IMR-90 (cell line): ENCODE measurements at regions not wholly inside any gene's neighbourhood (a gene's known extent, or its start where the extent isn't known, plus 50 kb on each side); places are given as distances from the start of the nearest gene placed in this dataset.

Source experiments
- ATAC-seq: fragments of 200-7000 bp; cut with Tn5 transposase; 2 replicates; pipeline ENCODE4 v1.9.1; 2020; ENCODE audit warnings: low read depth, mild to moderate bottlenecking, moderate library complexity
- BruUV-seq: library from RNA; stranded (reverse); fragments of 400-500 nt; replicated peaks from 2 replicates; lab custom pipeline; 2021; lab: Mats Ljungman, UMichigan
- CTCF ChIA-PET: fragments of 300-600 bp; formaldehyde crosslinking; extraction: SDS; loops from one replicate; lab custom pipeline; 2021; ENCODE audit warnings: antibody characterized with exemption; lab: Yijun Ruan, JAX
- POLR2A ChIA-PET: fragments of 300-600 bp; sonication (Branson Sonifier 250); formaldehyde crosslinking; loops from one replicate; lab custom pipeline; 2022; ENCODE audit warnings: antibody characterized with exemption; ENCODE audit not compliant: unreplicated experiment; lab: Charles Lee
- DNase-seq: peaks from one replicate; pipeline ENCODE4 v3.0.0; 2013
- H2AFZ ChIP-seq: replicated peaks from 2 replicates; pipeline ENCODE3; 2013; ENCODE audit warnings: low read length, mild to moderate bottlenecking; ENCODE audit not compliant: poor library complexity
- H2AK5ac ChIP-seq: 2 replicates; pipeline ENCODE4 v1.6.1; 2013; ENCODE audit warnings: low read depth, low read length, inconsistent platforms
- H2AK9ac ChIP-seq: replicated peaks from 2 replicates; pipeline ENCODE3; 2013; ENCODE audit warnings: mild to moderate bottlenecking, low read depth, low read length, moderate library complexity; ENCODE audit not compliant: poor library complexity
- H2BK120ac ChIP-seq: 2 replicates; pipeline ENCODE4 v1.6.1; 2013; ENCODE audit warnings: low read depth, low read length, inconsistent platforms
- H2BK15ac ChIP-seq: 3 replicates; pipeline ENCODE4 v1.6.1; 2013; ENCODE audit warnings: low read depth, low read length, inconsistent platforms
- H2BK20ac ChIP-seq: 2 replicates; pipeline ENCODE4 v1.6.1; 2013; ENCODE audit warnings: low read depth, mild to moderate bottlenecking, inconsistent platforms, low read length, moderate library complexity
- H2BK5ac ChIP-seq: 2 replicates; pipeline ENCODE4 v1.6.1; 2013; ENCODE audit warnings: mild to moderate bottlenecking, low read depth, low read length, inconsistent platforms; ENCODE audit not compliant: poor library complexity, severe bottlenecking
- H3K14ac ChIP-seq: replicated peaks from 2 replicates; pipeline ENCODE4 v1.6.1; 2013; ENCODE audit warnings: low read depth, low read length, inconsistent platforms
- H3K18ac ChIP-seq: 2 replicates; pipeline ENCODE4 v1.6.1; 2013; ENCODE audit warnings: low read depth, low read length, control low read depth
- H3K23ac ChIP-seq: 2 replicates; pipeline ENCODE4 v1.6.1; 2013; ENCODE audit warnings: low read depth, low read length, inconsistent platforms
- H3K27ac ChIP-seq: 2 replicates; pipeline ENCODE4 v1.5.1; 2013; ENCODE audit warnings: mild to moderate bottlenecking, control low read depth, low read length; ENCODE audit not compliant: insufficient read depth
- H3K27me3 ChIP-seq: 2 replicates; pipeline ENCODE4 v1.6.1; 2013; ENCODE audit warnings: low read length; ENCODE audit not compliant: control insufficient read depth, insufficient read depth
- H3K36me3 ChIP-seq: 2 replicates; pipeline ENCODE4 v1.6.1; 2013; ENCODE audit warnings: low read length, mixed read lengths; ENCODE audit not compliant: control insufficient read depth, insufficient read depth
- H3K4ac ChIP-seq: 2 replicates; pipeline ENCODE4 v1.6.1; 2013; ENCODE audit warnings: low read depth, low read length, inconsistent platforms
- H3K4me1 ChIP-seq: 2 replicates; pipeline ENCODE4 v1.6.1; 2013; ENCODE audit warnings: low read length, mixed read lengths; ENCODE audit not compliant: control insufficient read depth, insufficient read depth
- H3K4me2 ChIP-seq: 2 replicates; pipeline ENCODE4 v1.6.1; 2013; ENCODE audit warnings: low read depth, mild to moderate bottlenecking, control low read depth, low read length, moderate library complexity
- H3K4me3 ChIP-seq: 2 replicates; pipeline ENCODE4 v1.5.1; 2013; ENCODE audit warnings: low read depth, mild to moderate bottlenecking, control low read depth, low read length, moderate library complexity; ENCODE audit not compliant: insufficient read depth
- H3K56ac ChIP-seq: 2 replicates; pipeline ENCODE4 v1.6.1; 2013; ENCODE audit warnings: low read length, inconsistent platforms; ENCODE audit not compliant: insufficient read depth; ENCODE audit errors: extremely low read depth
- H3K79me1 ChIP-seq, 2 experiments: 2 replicates each; pipeline ENCODE4 v1.6.1; 2013; ENCODE audit warnings: low read length in 2 of 2, inconsistent platforms in 1 of 2, low read depth in 1 of 2
- H3K9ac ChIP-seq: 2 replicates; pipeline ENCODE4 v1.6.1; 2013; ENCODE audit warnings: low read depth, low read length, control low read depth
- H3K9me1 ChIP-seq: 2 replicates; pipeline ENCODE4 v1.6.1; 2013; ENCODE audit warnings: low read length, inconsistent platforms; ENCODE audit not compliant: insufficient read depth
- H3K9me3 ChIP-seq: 2 replicates; pipeline ENCODE4 v1.6.1; 2013; ENCODE audit warnings: low read length; ENCODE audit not compliant: control insufficient read depth, insufficient read depth
- H4K20me1 ChIP-seq: 2 replicates; pipeline ENCODE4 v1.6.1; 2013; ENCODE audit warnings: low read length, inconsistent platforms; ENCODE audit not compliant: insufficient read depth
- H4K5ac ChIP-seq: 2 replicates; pipeline ENCODE4 v1.6.1; 2013; ENCODE audit warnings: mild to moderate bottlenecking, low read depth, low read length, control low read depth
- H4K8ac ChIP-seq, 2 experiments: 2 replicates each; pipeline ENCODE4 v1.6.1; 2013; ENCODE audit warnings: low read depth in 2 of 2, low read length in 2 of 2, control low read depth in 1 of 2, inconsistent platforms in 1 of 2
- H4K91ac ChIP-seq: 2 replicates; pipeline ENCODE4 v1.6.1; 2013; ENCODE audit warnings: low read depth, low read length, inconsistent platforms; ENCODE audit not compliant: insufficient read depth
- BHLHE40 ChIP-seq: fragments of 150-350 bp; IDR thresholded peaks from 2 replicates; pipeline ENCODE4 v1.6.1; 2016; ENCODE audit warnings: mild to moderate bottlenecking, low read depth, low read length
- CEBPB ChIP-seq: IDR thresholded peaks from 2 replicates; pipeline ENCODE4 v1.6.1; 2012; ENCODE audit warnings: low read depth, low read length, improper control_type of control experiment
- MAFK ChIP-seq: IDR thresholded peaks from 2 replicates; pipeline ENCODE4 v1.6.1; 2012; ENCODE audit warnings: low read depth, low read length, improper control_type of control experiment
- MAZ ChIP-seq: IDR thresholded peaks from 2 replicates; pipeline ENCODE4 v1.6.1; 2012; ENCODE audit warnings: low read depth, mild to moderate bottlenecking, low read length, improper control_type of control experiment, moderate library complexity, borderline replicate concordance
- MXI1 ChIP-seq: IDR thresholded peaks from 2 replicates; pipeline ENCODE4 v1.6.1; 2012; ENCODE audit warnings: low read depth, mild to moderate bottlenecking, low read length, moderate library complexity, borderline replicate concordance
- NFE2L2 ChIP-seq: fragments of 150-350 bp; IDR thresholded peaks from 2 replicates; pipeline ENCODE4 v1.6.1; 2016; ENCODE audit warnings: low read depth, mild to moderate bottlenecking, low read length
- POLR2A ChIP-seq: IDR thresholded peaks from 2 replicates; pipeline ENCODE4 v1.6.1; 2012; ENCODE audit warnings: mild to moderate bottlenecking, low read depth, low read length
- RAD21 ChIP-seq: IDR thresholded peaks from 2 replicates; pipeline ENCODE4 v1.6.1; 2012; ENCODE audit warnings: low read length, improper control_type of control experiment
- SMC3 ChIP-seq: fragments of 150-350 bp; IDR thresholded peaks from 2 replicates; pipeline ENCODE4 v1.6.1; 2016; ENCODE audit warnings: low read depth, mild to moderate bottlenecking, antibody characterized with exemption, low read length, moderate library complexity
- USF2 ChIP-seq: fragments of 150-350 bp; IDR thresholded peaks from 2 replicates; pipeline ENCODE4 v1.6.1; 2017; ENCODE audit warnings: mild to moderate bottlenecking, antibody characterized with exemption, low read length, low read depth
- WGBS, 2 experiments: methylation state at CpG; one replicate each; pipeline versions ENCODE4 v1.1.5 to v1.1.7; 2013; ENCODE audit warnings: missing lambda C conversion rate in 2 of 2; ENCODE audit not compliant: insufficient read length in 1 of 2; ENCODE audit errors: extremely low coverage in 2 of 2; 5-methylcytosine and 5-hydroxymethylcytosine counted together
- dilution Hi-C: fragments of 300-500 bp; cut with HindIII; formaldehyde crosslinking; loops from one replicate; pipeline ENCODE4 v1.14.3; 2018; ENCODE audit warnings: low sequenced_read_pairs; ENCODE audit not compliant: unreplicated experiment
- in situ Hi-C: fragments of 300-500 bp; cut with MboI; formaldehyde crosslinking; loops from 3 replicates; pipeline ENCODE4 v1.14.3; 2019; ENCODE audit warnings: low sequenced_read_pairs, inconsistent platforms, mixed read lengths
- intact Hi-C: fragments of 100-400 bp; cut with micrococcal nuclease; formaldehyde crosslinking; loops from 2 replicates; pipeline ENCODE4 v1.10.0; 2022
- TF ChIP-seq, protein P1 (sequence below): fragments of 150-350 bp; IDR thresholded peaks from 2 replicates; pipeline ENCODE4 v1.6.1; 2016; ENCODE audit warnings: low read depth, mild to moderate bottlenecking, low read length, moderate library complexity, borderline replicate concordance

- no peak overlapping the region for H2AK5ac ChIP-seq
- no peak overlapping the region for H3K56ac ChIP-seq
- no peak overlapping the region for H3K4me3 ChIP-seq
- no peak overlapping the region for H3K9ac ChIP-seq
- H4K91ac ChIP-seq: no peak overlapping the region
- H4K8ac ChIP-seq: no peak overlapping the region
- WGBS, 2 experiments: no CpG with 5 or more reads among the region's 1 CpG
- H2BK15ac ChIP-seq: no peak overlapping the region
- H3K4me1 ChIP-seq: no peaks in the 10 kb centered on the region
- H3K4ac ChIP-seq: no peak overlapping the region
- dilution Hi-C loops: no loop called here
- no peak overlapping the region for H2BK120ac ChIP-seq
- DNase-seq (no peak), ATAC-seq (no peak)
- no peaks in the 10 kb centered on the region for H3K36me3 ChIP-seq
- H3K79me1 ChIP-seq: no peaks in the 10 kb centered on the region
- no peaks in the 10 kb centered on the region for H3K9me1 ChIP-seq
- POLR2A ChIA-PET: no interaction called here
- no TSS peak for BruUV-seq
- no peak overlapping the region for H2BK20ac ChIP-seq
- no peaks in the 10 kb centered on the region for H4K20me1 ChIP-seq
- no peaks in the 10 kb centered on the region for H3K27me3 ChIP-seq
- in situ Hi-C loops: no loop called here
- H3K9me3 ChIP-seq: no peaks in the 10 kb centered on the region
- intact Hi-C loops: no loop called here
- no peak overlapping the region for H3K4me2 ChIP-seq
- no peak overlapping the region for H3K23ac ChIP-seq
- H3K27ac ChIP-seq: no peak overlapping the region
- no peak for TF ChIP-seq POLR2A
- no peak for TF ChIP-seq CEBPB
- TF ChIP-seq, protein P1, sequence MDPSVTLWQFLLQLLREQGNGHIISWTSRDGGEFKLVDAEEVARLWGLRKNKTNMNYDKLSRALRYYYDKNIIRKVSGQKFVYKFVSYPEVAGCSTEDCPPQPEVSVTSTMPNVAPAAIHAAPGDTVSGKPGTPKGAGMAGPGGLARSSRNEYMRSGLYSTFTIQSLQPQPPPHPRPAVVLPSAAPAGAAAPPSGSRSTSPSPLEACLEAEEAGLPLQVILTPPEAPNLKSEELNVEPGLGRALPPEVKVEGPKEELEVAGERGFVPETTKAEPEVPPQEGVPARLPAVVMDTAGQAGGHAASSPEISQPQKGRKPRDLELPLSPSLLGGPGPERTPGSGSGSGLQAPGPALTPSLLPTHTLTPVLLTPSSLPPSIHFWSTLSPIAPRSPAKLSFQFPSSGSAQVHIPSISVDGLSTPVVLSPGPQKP: no peak
- TF ChIP-seq MAFK: no peak
- TF ChIP-seq MAZ: no peak
- no peak for TF ChIP-seq NFE2L2
- TF ChIP-seq MXI1: no peak
- TF ChIP-seq BHLHE40: no peak
- no peak for TF ChIP-seq RAD21
- no peak for TF ChIP-seq USF2
- no peak for TF ChIP-seq SMC3
- H2BK5ac ChIP-seq: no peak overlapping the region
- H2AFZ ChIP-seq: no peak overlapping the region
- no peak overlapping the region for H3K18ac ChIP-seq
- no peak overlapping the region for H3K14ac ChIP-seq
- CTCF ChIA-PET: no interaction called here
- H4K5ac ChIP-seq: no peak overlapping the region
- H2AK9ac ChIP-seq: no peak overlapping the region
Observed at GRCh38 chr3:153394017-153394416, 232.0 kb downstream of the RAP2B start.
